HG03469 (cell line): ENCODE measurements at regions not wholly inside any gene's neighbourhood (a gene's known extent, or its start where the extent isn't known, plus 50 kb on each side); places are given as distances from the start of the nearest gene placed in this dataset.
A peak's percentile ranks its signal among the peaks of the same experiment; 100 is the strongest.

Experiments used
- ATAC-seq: cut with Tn5 transposase; IDR thresholded peaks from one replicate; pipeline ENCODE4 v1.9.1; 2021; ENCODE audit warnings: mild to moderate bottlenecking, moderate library complexity, moderate number of reproducible peaks; ENCODE audit not compliant: unreplicated experiment

- no peak for ATAC-seq
Observed at GRCh38 chr7:47666164-47666862, 84.4 kb upstream of the TNS3 start.

DNA sequence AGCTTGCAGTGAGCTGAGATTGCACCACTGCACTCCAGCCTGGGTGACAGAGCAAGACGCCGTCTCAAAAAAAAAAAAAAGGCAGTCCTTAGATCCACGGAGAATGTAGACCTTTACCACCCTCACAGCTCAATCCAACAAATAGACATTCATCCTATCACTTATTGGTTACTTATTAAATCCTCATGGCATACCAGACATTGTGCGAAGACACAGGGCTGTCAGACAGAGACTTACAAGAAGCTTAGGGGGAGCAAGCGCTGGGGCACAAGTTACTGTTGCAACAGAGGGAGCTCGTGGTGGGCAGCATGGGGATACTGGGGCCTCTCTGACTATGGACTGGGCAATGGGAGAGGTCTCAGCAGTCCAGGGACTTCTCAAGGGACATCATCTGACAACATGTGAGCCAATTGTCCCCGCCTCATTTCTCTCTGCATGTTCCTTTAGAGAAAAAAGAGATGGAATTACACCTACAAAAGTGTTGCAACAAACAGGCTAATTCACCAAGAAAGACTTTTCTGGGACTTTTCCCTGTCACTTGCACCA lies 82.8 kb upstream of the TNS3 start:
- ATAC-seq = no peak

GRCh38 chr7:47663851-47664250 lies 81.9 kb upstream of the TNS3 start:
- no peak for ATAC-seq

GRCh38 chr7:47663213-47663612 lies 81.3 kb upstream of the TNS3 start:
- ATAC-seq = no peak

DNA sequence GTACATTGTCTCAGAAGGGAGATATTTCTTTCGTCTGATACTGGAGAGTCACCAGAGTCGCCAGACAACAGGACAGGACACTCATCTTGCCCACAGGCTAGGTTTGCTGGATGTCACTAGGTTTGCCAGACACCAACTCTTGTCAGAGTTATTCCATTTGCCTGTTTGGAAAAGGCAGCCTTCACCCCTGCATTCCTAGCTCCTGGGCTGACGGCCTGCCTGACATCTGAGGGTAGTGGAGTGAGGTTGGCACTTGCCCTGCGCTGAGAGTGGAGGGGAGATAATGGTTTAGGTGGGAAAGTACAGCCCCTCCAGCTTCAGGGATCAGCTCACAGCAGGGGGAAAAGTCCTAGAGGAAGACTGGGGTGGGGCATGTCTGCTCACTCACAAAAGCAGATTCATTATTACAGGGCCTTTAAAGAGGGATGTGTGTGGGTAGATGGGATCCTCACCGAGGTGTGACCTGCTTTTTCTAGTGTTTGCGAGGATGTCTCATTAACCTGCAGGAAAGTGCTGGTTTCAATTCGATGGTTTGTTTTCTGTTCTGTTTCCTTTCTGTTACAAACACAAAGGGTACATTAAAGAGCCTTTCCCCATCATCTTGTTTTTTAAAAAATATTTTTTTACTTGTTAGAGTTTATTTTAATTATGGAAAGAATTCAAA lies 79.3 kb upstream of the TNS3 start:
- ATAC-seq = peak; percentile 75

- ATAC-seq = no peak
Observed at GRCh38 chr7:47659664-47660462, 78.0 kb upstream of the TNS3 start.

DNA sequence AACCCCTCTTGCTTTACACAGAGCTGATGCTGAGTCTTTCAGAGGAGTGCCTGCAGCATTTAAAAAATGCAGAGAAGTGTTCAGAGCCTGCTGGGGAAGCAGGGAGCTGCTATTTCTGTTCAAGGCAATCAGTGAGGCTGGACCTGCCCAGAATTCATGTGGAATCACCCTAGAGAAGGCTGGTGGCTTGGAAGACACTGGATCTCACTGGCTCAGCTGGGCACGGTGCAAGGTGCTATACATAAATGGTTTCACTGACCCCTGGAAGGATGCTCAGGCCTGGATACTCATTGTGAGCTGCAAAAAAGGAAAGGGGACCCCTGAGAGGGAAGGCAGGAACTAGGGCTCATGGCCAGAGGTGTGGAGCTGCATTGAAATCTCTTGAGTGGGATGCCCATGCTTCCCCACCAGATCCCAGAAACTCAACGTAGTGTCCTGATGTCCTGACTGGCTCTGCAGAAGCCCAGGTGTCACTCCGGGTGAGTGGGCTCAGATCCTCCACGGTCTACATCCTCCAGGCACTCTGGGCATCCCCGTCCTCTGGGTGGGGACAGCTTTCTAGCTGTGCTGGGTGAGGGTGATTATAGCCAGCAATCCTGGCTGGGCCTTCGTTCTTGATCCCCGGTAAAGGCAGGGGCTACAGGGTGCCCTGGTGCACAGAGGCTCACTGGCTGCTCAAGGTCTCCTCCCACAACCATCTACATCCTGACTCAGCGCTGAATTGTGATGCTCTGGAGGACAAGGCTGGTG lies 77.2 kb upstream of the TNS3 start:
- no peak for ATAC-seq

DNA sequence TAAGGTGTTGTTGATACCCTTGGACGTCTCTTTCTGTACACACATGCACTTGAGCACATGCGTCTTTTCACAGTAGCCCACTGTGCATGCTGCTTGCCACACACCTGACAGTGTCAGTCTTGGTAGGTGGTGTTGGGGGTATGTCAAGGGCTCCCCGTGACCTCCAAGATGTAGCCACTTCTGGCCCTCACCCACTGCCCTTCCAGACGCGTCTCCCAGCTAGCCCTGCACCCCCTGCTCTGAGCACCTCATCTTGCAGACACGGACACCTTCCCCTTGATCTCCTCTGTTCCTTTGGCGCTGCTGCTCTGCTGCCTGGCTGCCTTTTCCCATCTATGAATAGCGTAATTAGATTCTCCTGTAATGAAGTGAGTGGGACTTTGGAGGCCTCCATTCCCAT lies 75.2 kb upstream of the TNS3 start:
- no peak for ATAC-seq

GRCh38 chr7:47654672-47655298 lies 72.9 kb upstream of the TNS3 start:
- no peak for ATAC-seq

DNA sequence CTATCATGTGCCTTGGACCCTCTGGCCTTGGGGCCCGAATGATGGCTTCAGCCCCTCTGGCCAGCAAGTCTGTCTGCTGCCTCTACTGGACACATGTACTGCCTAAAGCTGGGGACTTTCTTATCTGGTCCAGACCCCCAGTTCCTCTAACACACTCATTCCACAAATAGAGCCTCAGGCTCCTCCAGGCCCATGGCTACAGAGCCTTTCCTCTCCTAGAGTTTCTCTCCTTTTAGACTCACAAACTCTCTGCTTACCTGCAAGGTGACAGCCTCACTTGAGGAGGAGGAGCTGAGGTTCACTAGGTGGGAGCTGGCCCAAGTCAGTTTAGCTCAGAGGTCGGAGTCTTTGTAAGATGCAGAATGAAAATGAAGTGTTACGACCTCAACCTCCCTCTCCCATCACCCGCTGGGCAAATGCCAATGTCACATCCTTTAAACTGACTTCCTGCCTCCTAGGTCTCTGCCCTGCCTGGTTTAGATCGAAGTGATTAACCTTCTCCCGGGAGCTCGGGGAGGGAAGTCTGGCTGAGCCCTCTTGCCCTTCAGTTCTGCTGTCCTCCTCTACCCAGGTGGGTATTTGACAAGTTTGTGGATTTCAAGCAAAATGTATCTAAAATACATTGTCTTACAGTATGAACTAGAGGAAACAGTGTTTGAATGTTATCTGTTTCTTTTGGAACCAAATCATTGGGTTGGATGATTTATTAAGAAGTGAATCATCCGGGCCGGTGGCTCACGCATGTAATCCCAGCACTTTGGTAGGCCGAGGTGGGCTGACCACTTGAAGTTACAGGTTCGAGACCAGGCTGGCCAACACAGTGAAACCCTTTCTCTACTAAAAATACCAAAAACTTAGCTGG lies 71.9 kb upstream of the TNS3 start:
- ATAC-seq = no peak

- no peak for ATAC-seq
Observed at GRCh38 chr7:47652591-47652990, 70.7 kb upstream of the TNS3 start.

- no peak for ATAC-seq
Observed at GRCh38 chr7:47651355-47652317, 69.7 kb upstream of the TNS3 start.

DNA sequence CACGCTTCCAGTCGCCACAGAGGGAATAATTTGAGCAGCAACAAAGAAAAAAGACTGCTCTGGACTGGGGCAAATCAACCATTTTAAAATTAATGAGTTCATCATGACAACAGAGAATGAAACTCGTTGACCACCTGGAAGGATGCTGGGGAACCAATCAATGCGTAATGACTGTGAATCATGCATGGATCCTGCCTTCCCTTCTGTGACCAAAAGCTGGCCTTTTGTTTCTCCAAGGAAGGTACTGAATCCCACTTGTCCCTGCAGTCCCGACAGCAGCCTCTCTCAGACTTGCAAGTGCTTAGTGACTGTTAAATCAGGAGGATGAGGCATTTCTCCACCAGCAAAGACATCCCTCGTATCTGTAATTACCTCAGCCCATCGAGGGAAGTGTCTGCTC lies 68.0 kb upstream of the TNS3 start:
- no peak for ATAC-seq

GRCh38 chr7:47648275-47648925 lies 66.5 kb upstream of the TNS3 start:
- ATAC-seq = no peak

DNA sequence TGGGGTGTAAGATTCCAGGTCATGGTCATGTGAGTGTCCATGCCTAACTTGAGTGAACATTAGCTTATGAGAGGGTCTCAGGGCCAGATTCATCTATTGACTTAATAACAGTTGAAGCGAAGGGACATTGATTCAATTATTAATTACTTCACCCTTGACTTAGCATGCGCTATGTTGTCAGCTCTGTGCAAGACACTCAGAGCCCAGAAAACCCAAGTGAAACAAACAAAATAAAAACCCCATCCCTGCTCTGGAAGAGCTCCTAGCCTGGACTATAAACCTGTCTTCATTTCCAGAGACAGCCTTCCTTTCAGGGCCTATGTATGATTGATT lies 66.0 kb upstream of the TNS3 start:
- ATAC-seq = no peak

- ATAC-seq = no peak
Observed at GRCh38 chr7:47647181-47647917, 65.4 kb upstream of the TNS3 start.

DNA sequence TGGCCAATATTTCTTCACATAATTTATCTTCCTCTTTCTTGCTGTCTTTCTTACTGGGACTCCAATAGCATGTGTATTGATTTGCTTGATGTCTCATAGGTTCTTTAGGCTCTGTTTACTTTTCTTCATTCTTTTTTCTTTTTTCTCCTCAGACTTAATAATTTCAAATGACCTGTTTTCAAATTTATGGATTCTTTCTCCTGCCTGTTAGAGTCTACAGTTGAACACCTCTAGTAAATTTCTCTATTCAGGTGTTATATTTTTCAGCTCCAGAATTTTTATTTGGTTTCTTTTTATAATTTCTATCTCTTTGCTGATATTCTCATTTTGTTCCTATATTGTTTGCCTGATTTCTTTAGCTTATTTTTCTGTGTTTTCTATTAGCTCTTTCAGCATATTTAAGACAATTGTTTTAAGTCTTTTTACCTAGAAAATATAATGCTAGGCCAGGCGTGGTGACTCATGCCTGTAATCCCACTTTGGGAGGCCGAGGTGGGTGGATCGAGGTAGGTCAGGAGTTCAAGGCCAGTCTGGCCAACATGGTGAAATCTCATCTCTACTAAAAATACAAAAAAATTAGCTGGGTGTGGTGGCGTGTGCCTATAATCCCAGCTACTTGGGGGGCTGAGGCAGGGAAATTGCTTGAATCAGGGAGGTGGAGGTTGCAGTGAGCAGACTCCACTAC lies 61.9 kb upstream of the TNS3 start:
- no peak for ATAC-seq
